Fibroblast of the aortic adventitia (primary cell): ENCODE measurements at regions not wholly inside any gene's neighbourhood (a gene's known extent, or its start where the extent isn't known, plus 50 kb on each side); places are given as distances from the start of the nearest gene placed in this dataset.

Experiments used
- DNase-seq: peaks from one replicate; pipeline ENCODE4 v3.0.0-alpha.2; 2010; ENCODE audit warnings: low read depth
- H3K4me3 ChIP-seq: 2 replicates; pipeline ENCODE4 v1.5.1; 2011; ENCODE audit warnings: low read depth, mild to moderate bottlenecking, control low read depth, low read length, moderate library complexity
- CTCF ChIP-seq: IDR thresholded peaks from 2 replicates; pipeline ENCODE4 v1.5.1; 2011; ENCODE audit warnings: mild to moderate bottlenecking, low read length, control low read depth, inconsistent platforms; ENCODE audit not compliant: insufficient read depth

DNA sequence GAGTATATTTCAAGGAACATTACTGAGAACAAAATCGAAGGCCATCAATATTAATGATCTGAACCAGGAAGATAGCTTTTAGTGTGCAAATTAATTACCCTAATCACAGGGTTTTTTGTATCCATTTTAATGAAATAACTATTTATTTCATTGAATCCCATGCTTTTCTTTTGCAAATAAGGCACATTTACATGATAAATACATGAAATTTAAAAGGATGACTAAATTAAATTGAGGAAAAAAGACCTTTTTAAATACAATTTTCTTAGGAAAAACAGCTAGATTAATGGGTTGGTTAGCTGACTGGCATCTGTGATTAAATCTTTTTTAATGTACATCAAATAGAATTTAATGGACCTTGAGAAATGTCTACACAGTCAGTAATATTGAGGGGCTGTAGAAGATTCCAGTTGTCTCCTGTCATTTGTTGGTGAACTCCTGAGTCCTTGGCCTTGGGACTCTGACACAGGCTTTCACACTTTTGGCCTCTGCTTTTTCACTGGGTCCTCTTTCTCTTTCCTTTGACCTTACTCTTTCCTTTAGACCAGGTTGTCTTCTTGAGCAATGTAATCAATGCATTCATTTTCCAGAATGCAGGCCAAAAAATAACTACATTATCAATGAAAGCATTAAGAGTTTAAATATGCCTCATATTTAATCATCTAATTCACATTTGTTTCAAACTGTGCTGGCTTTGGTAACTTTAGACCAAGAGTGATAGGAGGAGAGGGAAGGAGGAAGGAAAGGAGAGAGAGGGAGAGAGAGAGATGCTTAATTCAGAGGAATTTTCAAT is 511.5 kb downstream of the ZNF608 start:
- DNase-seq, result no peak

DNA sequence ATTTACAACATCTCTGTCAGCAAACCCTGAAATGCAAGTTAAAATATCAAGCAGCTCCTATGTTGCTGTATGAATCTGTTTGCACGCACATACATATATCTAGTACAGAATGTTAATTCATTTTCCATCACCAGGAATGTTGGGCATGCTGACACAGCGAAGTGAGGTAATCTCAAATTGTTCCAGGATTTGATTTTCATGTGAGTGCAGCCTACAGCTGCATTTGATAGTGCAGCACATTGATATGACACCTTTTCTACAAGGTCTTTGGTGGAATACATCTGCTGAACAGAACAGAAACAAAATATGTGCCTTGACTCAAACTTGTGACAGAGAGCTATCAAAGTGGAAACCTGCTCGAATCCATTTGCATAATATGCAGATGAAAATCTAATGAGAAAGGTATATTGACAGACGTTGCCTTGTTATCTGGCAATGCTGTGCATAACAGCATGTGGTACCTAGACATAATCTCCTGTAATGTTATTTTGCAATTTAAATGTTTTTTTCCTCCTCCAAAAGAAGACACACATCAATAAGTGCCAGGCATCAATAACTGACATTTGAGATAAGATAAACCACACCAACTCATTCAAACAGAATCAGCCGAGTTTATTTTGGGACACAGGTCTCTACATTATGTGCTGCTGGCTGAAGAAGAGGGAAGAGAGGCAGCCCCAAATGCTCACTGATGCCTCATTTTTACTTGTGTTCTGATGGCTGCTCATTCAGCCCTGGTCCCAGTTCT is 512.2 kb downstream of the ZNF608 start:
- DNase-seq, result no peak
- H3K4me3 ChIP-seq, result no peak overlapping the region
- TF ChIP-seq CTCF, result no peak

More for the DNA sequence above, 511.5 kb downstream of the ZNF608 start:
- H3K4me3 ChIP-seq, result no peak overlapping the region
- no peak for TF ChIP-seq CTCF

GRCh38 chr5:124232515-124232914 is 513.9 kb downstream of the ZNF608 start:
- no peak for DNase-seq
- no peak overlapping the region for H3K4me3 ChIP-seq
- no peak for TF ChIP-seq CTCF

DNA sequence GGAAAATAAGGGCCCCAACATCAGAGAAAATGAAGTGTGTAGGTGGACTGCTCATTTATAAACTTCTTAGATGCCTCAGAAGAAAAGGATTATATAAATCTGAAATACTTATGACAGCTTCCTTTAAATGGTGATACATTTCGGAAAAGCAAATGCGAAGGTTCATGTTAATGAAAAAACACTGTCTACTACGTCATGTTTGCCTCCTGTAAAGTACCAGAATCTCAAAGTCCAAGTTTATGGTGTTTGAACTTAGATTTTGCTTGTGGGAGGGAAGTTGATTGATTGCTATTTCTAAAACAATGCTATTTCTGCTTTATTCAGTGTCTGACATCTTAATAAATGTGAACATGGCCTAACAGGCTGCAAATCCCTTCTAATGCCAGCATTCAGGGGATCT is 514.6 kb downstream of the ZNF608 start:
- H3K4me3 ChIP-seq, result no peak overlapping the region
- no peak for DNase-seq
- TF ChIP-seq CTCF, result no peak

DNA sequence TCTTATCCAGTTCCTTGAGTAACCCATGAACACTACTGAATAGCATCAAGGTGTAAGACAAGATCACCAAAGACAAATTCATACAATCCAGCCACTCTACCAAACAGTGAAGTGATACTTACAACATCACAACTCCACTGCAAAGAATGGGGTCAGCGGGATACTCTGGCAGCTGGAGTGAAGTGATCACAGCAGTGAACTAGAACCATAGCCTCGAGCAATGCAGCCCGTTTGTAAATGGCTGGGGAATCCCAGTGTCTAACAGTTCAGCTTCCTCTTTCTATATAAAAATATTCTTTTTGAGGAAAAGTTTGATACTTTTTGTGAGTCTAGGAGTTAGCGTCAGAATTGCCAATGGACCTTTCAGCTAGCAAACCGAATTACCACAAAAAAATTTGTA is 515.2 kb downstream of the ZNF608 start:
- no peak for DNase-seq
- no peak overlapping the region for H3K4me3 ChIP-seq
- no peak for TF ChIP-seq CTCF

- no peak for TF ChIP-seq CTCF
- H3K4me3 ChIP-seq, result no peak overlapping the region
- no peak for DNase-seq
Measured at GRCh38 chr5:124230456-124230855, 516.0 kb downstream of the ZNF608 start.
